ENCODE measurements at regions not wholly inside any gene's neighbourhood (a gene's known extent, or its start where the extent isn't known, plus 50 kb on each side); places are given as distances from the start of the nearest gene placed in this dataset.

DNA sequence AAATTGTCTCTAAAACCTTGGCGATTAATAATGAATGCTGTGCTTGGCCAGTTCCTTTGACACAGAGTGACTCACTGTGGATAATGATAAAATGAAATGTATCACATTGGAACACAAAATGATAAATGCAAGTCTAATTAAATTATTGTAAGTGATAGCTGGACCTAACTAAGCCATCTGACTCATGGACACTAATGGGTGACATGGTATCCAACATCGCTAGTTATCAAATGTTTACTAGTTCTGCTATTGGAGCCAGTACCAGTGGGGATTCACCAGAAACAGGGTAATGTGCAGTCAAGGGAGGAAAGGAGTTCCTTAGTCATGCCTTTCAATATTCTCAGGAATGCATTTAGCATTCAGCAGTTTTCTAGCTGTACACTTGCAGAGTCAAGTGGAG is 736.3 kb upstream of the ACVR2A start:
- Histone ChIP-seq H3K9ac (ENCODE audit: low read length) (no peak overlapping the region), H4K20me1 (ENCODE audit: control insufficient read depth, insufficient read depth, low read length, poor library complexity, severe bottlenecking) (no peaks in the 10 kb centered on the region), H2AFZ (ENCODE audit: insufficient read depth, low read depth, low read length, poor library complexity, severe bottlenecking) (no peak overlapping the region), H3K9me3 (ENCODE audit: control extremely low read depth in 1 of 3, control insufficient read depth in 2 of 3, insufficient read depth in 1 of 3, low read length in 2 of 3) (peaks cover 0 to 4% (median 4%) of the 10 kb centered on the region in 3 donors), H3K4me3 (ENCODE audit: control extremely low read depth in 1 of 5, extremely low read depth in 1 of 5, insufficient read depth in 1 of 5, low read depth in 2 of 5, low read length in 4 of 5) (no peak overlapping the region), H3K36me3 (replicated peaks in 1 of 2; ENCODE audit: control extremely low read depth in 1 of 2, control insufficient read depth in 1 of 2, extremely low read depth in 1 of 2, insufficient read depth in 2 of 2, low read length in 1 of 2) (no peaks in the 10 kb centered on the region), H3K4me1 (ENCODE audit: control insufficient read depth in 2 of 2, insufficient read depth in 2 of 2, low read length in 2 of 2) (no peaks in the 10 kb centered on the region), H3K27ac (ENCODE audit: low read length in 2 of 2) (no peak overlapping the region), H3K79me2 (ENCODE audit: control insufficient read depth, insufficient read depth, low read length) (no peaks in the 10 kb centered on the region), H3K27me3 (replicated peaks in 1 of 4; ENCODE audit: control extremely low read depth in 1 of 4, control insufficient read depth in 3 of 4, insufficient read depth in 4 of 4, low read length in 3 of 4) (no peaks in the 10 kb centered on the region), H3K4me2 (replicated peaks; ENCODE audit: low read depth, low read length, poor library complexity, severe bottlenecking) (no peak overlapping the region)
- TF ChIP-seq CTCF (IDR thresholded peaks at IDR 0.05) = no peak
- TF ChIP-seq EZH2 (IDR thresholded peaks at IDR 0.05; ENCODE audit: borderline replicate concordance, insufficient read depth, low read depth, low read length, poor library complexity, severe bottlenecking) = no peak
- no peaks in the 10 kb centered on the region for H3K9me3 Mint-ChIP-seq (ENCODE audit: insufficient read depth)
- intact Hi-C loops (cut with micrococcal nuclease) = no loop called here
- H3K4me3 Mint-ChIP-seq = no peak overlapping the region
- no peak for DNase-seq
- CTCF ChIA-PET = no interaction called here
- H3K27me3 Mint-ChIP-seq = no peaks in the 10 kb centered on the region
- POLR2A ChIA-PET = no interaction called here
- no peak overlapping the region for H3K27ac Mint-ChIP-seq
- ATAC-seq (ENCODE audit: low read depth) = no peak
- 94% methylated on average over 2 of the region's 2 CpGs for WGBS (ENCODE audit: insufficient coverage)
- no peaks in the 10 kb centered on the region for H3K4me1 Mint-ChIP-seq

- ATAC-seq (ENCODE audit: low read depth) (no peak), DNase-seq (no peak)
- TF ChIP-seq EZH2 (IDR thresholded peaks at IDR 0.05; ENCODE audit: borderline replicate concordance, insufficient read depth, low read depth, low read length, poor library complexity, severe bottlenecking) (no peak), CTCF (IDR thresholded peaks at IDR 0.05) (no peak)
- intact Hi-C loops (cut with micrococcal nuclease) = no loop called here
- 83% methylated on average over 2 of the region's 5 CpGs for WGBS (ENCODE audit: insufficient coverage)
- no peak overlapping the region for H3K4me3 ChIP-seq (ENCODE audit: control extremely low read depth in 1 of 5, extremely low read depth in 1 of 5, insufficient read depth in 1 of 5, low read depth in 2 of 5, low read length in 4 of 5)
- H4K20me1 ChIP-seq (ENCODE audit: control insufficient read depth, insufficient read depth, low read length, poor library complexity, severe bottlenecking) = no peaks in the 10 kb centered on the region
- no peaks in the 10 kb centered on the region for H3K36me3 ChIP-seq (replicated peaks in 1 of 2; ENCODE audit: control extremely low read depth in 1 of 2, control insufficient read depth in 1 of 2, extremely low read depth in 1 of 2, insufficient read depth in 2 of 2, low read length in 1 of 2)
- H3K79me2 ChIP-seq (ENCODE audit: control insufficient read depth, insufficient read depth, low read length) = no peaks in the 10 kb centered on the region
- ChIA-PET POLR2A (no interaction called here), CTCF (no interaction called here)
- no peaks in the 10 kb centered on the region for H3K4me1 Mint-ChIP-seq
- no peak overlapping the region for H3K9ac ChIP-seq (ENCODE audit: low read length)
- no peak overlapping the region for H3K4me3 Mint-ChIP-seq
- no peaks in the 10 kb centered on the region for H3K27me3 Mint-ChIP-seq
- no peak overlapping the region for H3K4me2 ChIP-seq (replicated peaks; ENCODE audit: low read depth, low read length, poor library complexity, severe bottlenecking)
- H3K27me3 ChIP-seq (replicated peaks in 1 of 4; ENCODE audit: control extremely low read depth in 1 of 4, control insufficient read depth in 3 of 4, insufficient read depth in 4 of 4, low read length in 3 of 4) = no peaks in the 10 kb centered on the region
- H2AFZ ChIP-seq (ENCODE audit: insufficient read depth, low read depth, low read length, poor library complexity, severe bottlenecking) = no peak overlapping the region
- H3K27ac ChIP-seq (ENCODE audit: low read length in 2 of 2) = no peak overlapping the region
- no peaks in the 10 kb centered on the region for H3K9me3 Mint-ChIP-seq (ENCODE audit: insufficient read depth)
- no peak overlapping the region for H3K27ac Mint-ChIP-seq
- H3K9me3 ChIP-seq (ENCODE audit: control extremely low read depth in 1 of 3, control insufficient read depth in 2 of 3, insufficient read depth in 1 of 3, low read length in 2 of 3) = no peaks in the 10 kb centered on the region
- H3K4me1 ChIP-seq (ENCODE audit: control insufficient read depth in 2 of 2, insufficient read depth in 2 of 2, low read length in 2 of 2) = no peaks in the 10 kb centered on the region
Observed at GRCh38 chr2:147101941-147102790, 742.7 kb upstream of the ACVR2A start.
